ENCODE measurements at regions not wholly inside any gene's neighbourhood (a gene's known extent, or its start where the extent isn't known, plus 50 kb on each side); places are given as distances from the start of the nearest gene placed in this dataset.

GRCh38 chr10:35774109-35774508 is 132.0 kb upstream of the FZD8 start:
- Histone ChIP-seq H2AFZ (ENCODE audit: control insufficient read depth, low read depth, low read length) (no peak overlapping the region), H3K9ac (ENCODE audit: control insufficient read depth, insufficient read depth, low read length) (no peak overlapping the region), H3K4me1 (ENCODE audit: control insufficient read depth, insufficient read depth, low read length) (no peaks in the 10 kb centered on the region), H3K9me3 (replicated peaks; ENCODE audit: control insufficient read depth, insufficient read depth, low read length) (no peaks in the 10 kb centered on the region), H3K4me2 (ENCODE audit: control insufficient read depth, insufficient read depth) (no peak overlapping the region), H3K79me2 (ENCODE audit: control insufficient read depth, insufficient read depth, low read length) (no peaks in the 10 kb centered on the region), H3K36me3 (ENCODE audit: control insufficient read depth in 2 of 2, insufficient read depth in 2 of 2, low read length in 1 of 2) (no peaks in the 10 kb centered on the region), H3K4me3 (no peak overlapping the region), H3K27ac (ENCODE audit: control insufficient read depth, insufficient read depth) (no peak overlapping the region), H4K20me1 (ENCODE audit: control insufficient read depth, insufficient read depth) (no peaks in the 10 kb centered on the region), H3K27me3 (replicated peaks in 1 of 2; ENCODE audit: control insufficient read depth in 2 of 2, insufficient read depth in 2 of 2, low read length in 1 of 2) (no peaks in the 10 kb centered on the region)
- in situ Hi-C loops (cut with MboI) (no loop called here), intact Hi-C loops (cut with micrococcal nuclease; ENCODE audit: unreplicated experiment) (no loop called here)
- FAIRE-seq (no peak), DNase-seq (ENCODE audit: low read depth, low spot score) (no peak), ATAC-seq (no peak)
- ChIA-PET SMC1A (ENCODE audit: uncharacterized antibody, unreplicated experiment) (no interaction called here), RAD21 (ENCODE audit: unreplicated experiment) (no interaction called here), CTCF (no interaction called here), POLR2A (no interaction called here)
- no peak for TF ChIP-seq IKZF2 (IDR thresholded peaks at IDR 0.05)
- TF ChIP-seq ATF7 (IDR thresholded peaks at IDR 0.05; ENCODE audit: low read depth), result 0 out of 2 replicates have a peak, but pooled peaks have one; percentile 36
- 15% methylated on average over 3 of the region's 3 CpGs for WGBS (ENCODE audit: insufficient coverage, insufficient replicate concordance, low lambda C conversion rate, missing lambda C conversion rate)
- BruUV-seq (replicated peaks), result no TSS peak

- ChIA-PET SMC1A (ENCODE audit: uncharacterized antibody, unreplicated experiment) (interaction anchor here (0.9 to 1.6 kb wide), 3 partner anchors 15 to 170 kb away, joined by 3 to 5 read pairs (median 3); no protein-coding TSS in a partner anchor), CTCF (interaction anchor here (0.6 to 1.0 kb wide), 3 partner anchors 10 to 35 kb away, joined by 3 to 4 read pairs (median 3); no protein-coding TSS in a partner anchor), RAD21 (ENCODE audit: unreplicated experiment) (interaction anchor here (1.3 kb wide), 1 partner anchor 11 kb away, joined by 4 read pairs; no protein-coding TSS in a partner anchor), POLR2A (interaction anchor here (0.6 kb wide), 1 partner anchor 626 kb away, joined by 3 read pairs; no protein-coding TSS in a partner anchor)
- FAIRE-seq (no peak), ATAC-seq (no peak), DNase-seq (ENCODE audit: low read depth, low spot score) (no peak)
- Histone ChIP-seq H3K79me2 (ENCODE audit: control insufficient read depth, insufficient read depth, low read length) (no peaks in the 10 kb centered on the region), H3K9ac (ENCODE audit: control insufficient read depth, insufficient read depth, low read length) (no peak overlapping the region), H2AFZ (ENCODE audit: control insufficient read depth, low read depth, low read length) (no peak overlapping the region), H4K20me1 (ENCODE audit: control insufficient read depth, insufficient read depth) (no peaks in the 10 kb centered on the region), H3K9me3 (replicated peaks; ENCODE audit: control insufficient read depth, insufficient read depth, low read length) (no peaks in the 10 kb centered on the region), H3K27me3 (replicated peaks in 1 of 2; ENCODE audit: control insufficient read depth in 2 of 2, insufficient read depth in 2 of 2, low read length in 1 of 2) (no peaks in the 10 kb centered on the region), H3K4me3 (no peak overlapping the region), H3K4me2 (ENCODE audit: control insufficient read depth, insufficient read depth) (no peak overlapping the region), H3K4me1 (ENCODE audit: control insufficient read depth, insufficient read depth, low read length) (no peaks in the 10 kb centered on the region), H3K27ac (ENCODE audit: control insufficient read depth, insufficient read depth) (no peak overlapping the region), H3K36me3 (ENCODE audit: control insufficient read depth in 2 of 2, insufficient read depth in 2 of 2, low read length in 1 of 2) (no peaks in the 10 kb centered on the region)
- whole genome bisulfite sequencing (ENCODE audit: insufficient coverage, insufficient replicate concordance, low lambda C conversion rate, missing lambda C conversion rate), result 24% methylated on average over 4 of the region's 4 CpGs
- in situ Hi-C loops (cut with MboI) (no loop called here), intact Hi-C loops (cut with micrococcal nuclease; ENCODE audit: unreplicated experiment) (no loop called here)
- BruUV-seq (replicated peaks), result no TSS peak
- TF ChIP-seq BACH1 (IDR thresholded peaks at IDR 0.05; ENCODE audit: borderline replicate concordance) (no peak), MEF2A (IDR thresholded peaks at IDR 0.05; ENCODE audit: insufficient read depth, low read depth, low read length) (no peak), PKNOX1 (IDR thresholded peaks at IDR 0.05) (no peak), SMC3 (IDR thresholded peaks at IDR 0.05; ENCODE audit: borderline replicate concordance, low read length) (no peak), ZBTB33 (IDR thresholded peaks at IDR 0.05) (no peak), MYB (IDR thresholded peaks at IDR 0.05; ENCODE audit: borderline replicate concordance, low read depth, low read length) (no peak), CBX3 (IDR thresholded peaks at IDR 0.05; ENCODE audit: borderline replicate concordance, low read depth) (no peak), MYC (IDR thresholded peaks at IDR 0.05; ENCODE audit: insufficient read depth, insufficient read length, insufficient replicate concordance, low read length, severe bottlenecking) (no peak), GABPA (IDR thresholded peaks at IDR 0.05; ENCODE audit: low read depth) (no peak), USF2 (IDR thresholded peaks at IDR 0.05; ENCODE audit: borderline replicate concordance, low read depth, low read length) (no peak), SIX5 (IDR thresholded peaks at IDR 0.05; ENCODE audit: low read depth, low read length, severe bottlenecking) (no peak), ATF7 (IDR thresholded peaks at IDR 0.05; ENCODE audit: low read depth) (no peak), SREBF2 (IDR thresholded peaks at IDR 0.05; ENCODE audit: low read length) (no peak)
These were observed 128.8 kb upstream of the FZD8 start for GRCh38 chr10:35770817-35771355.
